ENCODE measurements at regions not wholly inside any gene's neighbourhood (a gene's known extent, or its start where the extent isn't known, plus 50 kb on each side); places are given as distances from the start of the nearest gene placed in this dataset.

GRCh38 chr3:4060603-4061002 lies 242.6 kb upstream of the SETMAR start:
- H3K4me3 ChIP-seq (ENCODE audit: insufficient read depth, low read length): no peak overlapping the region
- H3K79me2 ChIP-seq (ENCODE audit: insufficient read depth, low read length): no peaks in the 10 kb centered on the region
- H3K27ac ChIP-seq (ENCODE audit: low read depth, low read length): no peak overlapping the region
- no peaks in the 10 kb centered on the region for H3K27me3 ChIP-seq (ENCODE audit: insufficient read depth, low read length)
- no peak for TF ChIP-seq CTCF (IDR thresholded peaks at IDR 0.05; ENCODE audit: extremely low read depth, low read depth, low read length)
- no peaks in the 10 kb centered on the region for H3K4me1 ChIP-seq (ENCODE audit: insufficient read depth, low read length)
- no peak overlapping the region for H3K4me2 ChIP-seq (ENCODE audit: insufficient read depth, low read length)
- no peaks in the 10 kb centered on the region for H3K9me3 ChIP-seq (ENCODE audit: low read depth, low read length)
- H3K36me3 ChIP-seq (ENCODE audit: insufficient read depth, low read length): no peaks in the 10 kb centered on the region
- DNase-seq (ENCODE audit: insufficient read length, low spot score, missing footprints): no peak
- no peaks in the 10 kb centered on the region for H4K20me1 ChIP-seq (ENCODE audit: insufficient read depth, low read length)
- H2AFZ ChIP-seq (ENCODE audit: low read length): no peak overlapping the region

GRCh38 chr3:4061195-4061594 lies 242.0 kb upstream of the SETMAR start:
- H3K4me2 ChIP-seq (ENCODE audit: insufficient read depth, low read length): no peak overlapping the region
- no peak overlapping the region for H2AFZ ChIP-seq (ENCODE audit: low read length)
- no peaks in the 10 kb centered on the region for H3K4me1 ChIP-seq (ENCODE audit: insufficient read depth, low read length)
- H3K79me2 ChIP-seq (ENCODE audit: insufficient read depth, low read length): no peaks in the 10 kb centered on the region
- DNase-seq (ENCODE audit: insufficient read length, low spot score, missing footprints): no peak
- no peaks in the 10 kb centered on the region for H3K9me3 ChIP-seq (ENCODE audit: low read depth, low read length)
- H3K36me3 ChIP-seq (ENCODE audit: insufficient read depth, low read length): no peaks in the 10 kb centered on the region
- H4K20me1 ChIP-seq (ENCODE audit: insufficient read depth, low read length): no peaks in the 10 kb centered on the region
- H3K4me3 ChIP-seq (ENCODE audit: insufficient read depth, low read length): no peak overlapping the region
- no peak overlapping the region for H3K27ac ChIP-seq (ENCODE audit: low read depth, low read length)
- no peak for TF ChIP-seq CTCF (IDR thresholded peaks at IDR 0.05; ENCODE audit: extremely low read depth, low read depth, low read length)
- H3K27me3 ChIP-seq (ENCODE audit: insufficient read depth, low read length): no peaks in the 10 kb centered on the region

- no peaks in the 10 kb centered on the region for H3K36me3 ChIP-seq (ENCODE audit: insufficient read depth, low read length)
- no peaks in the 10 kb centered on the region for H3K9me3 ChIP-seq (ENCODE audit: low read depth, low read length)
- no peaks in the 10 kb centered on the region for H4K20me1 ChIP-seq (ENCODE audit: insufficient read depth, low read length)
- TF ChIP-seq CTCF (IDR thresholded peaks at IDR 0.05; ENCODE audit: extremely low read depth, low read depth, low read length): no peak
- no peak for DNase-seq (ENCODE audit: insufficient read length, low spot score, missing footprints)
- no peaks in the 10 kb centered on the region for H3K27me3 ChIP-seq (ENCODE audit: insufficient read depth, low read length)
- H3K4me1 ChIP-seq (ENCODE audit: insufficient read depth, low read length): no peaks in the 10 kb centered on the region
- H3K4me2 ChIP-seq (ENCODE audit: insufficient read depth, low read length): no peak overlapping the region
- no peak overlapping the region for H3K27ac ChIP-seq (ENCODE audit: low read depth, low read length)
- no peak overlapping the region for H2AFZ ChIP-seq (ENCODE audit: low read length)
- no peak overlapping the region for H3K4me3 ChIP-seq (ENCODE audit: insufficient read depth, low read length)
- H3K79me2 ChIP-seq (ENCODE audit: insufficient read depth, low read length): no peaks in the 10 kb centered on the region
Measured at GRCh38 chr3:4061783-4062360, 241.3 kb upstream of the SETMAR start.

- no peaks in the 10 kb centered on the region for H3K27me3 ChIP-seq (ENCODE audit: insufficient read depth, low read length)
- H3K4me3 ChIP-seq (ENCODE audit: insufficient read depth, low read length): no peak overlapping the region
- no peak for TF ChIP-seq CTCF (IDR thresholded peaks at IDR 0.05; ENCODE audit: extremely low read depth, low read depth, low read length)
- H3K36me3 ChIP-seq (ENCODE audit: insufficient read depth, low read length): no peaks in the 10 kb centered on the region
- H3K4me1 ChIP-seq (ENCODE audit: insufficient read depth, low read length): no peaks in the 10 kb centered on the region
- no peaks in the 10 kb centered on the region for H3K9me3 ChIP-seq (ENCODE audit: low read depth, low read length)
- no peak overlapping the region for H3K4me2 ChIP-seq (ENCODE audit: insufficient read depth, low read length)
- DNase-seq (ENCODE audit: insufficient read length, low spot score, missing footprints): no peak
- H2AFZ ChIP-seq (ENCODE audit: low read length): no peak overlapping the region
- H3K27ac ChIP-seq (ENCODE audit: low read depth, low read length): no peak overlapping the region
- no peaks in the 10 kb centered on the region for H3K79me2 ChIP-seq (ENCODE audit: insufficient read depth, low read length)
- H4K20me1 ChIP-seq (ENCODE audit: insufficient read depth, low read length): no peaks in the 10 kb centered on the region
Measured at GRCh38 chr3:4062621-4063020, 240.5 kb upstream of the SETMAR start.
